ENCODE measurements at regions not wholly inside any gene's neighbourhood (a gene's known extent, or its start where the extent isn't known, plus 50 kb on each side); places are given as distances from the start of the nearest gene placed in this dataset.
"Not testable (repeated sequence)": the region's sequence is repeated elsewhere in the genome, so short reads cannot be mapped to it uniquely, and the experiment has no call there.

GRCh38 chr2:34215174-34215573, 616.1 kb upstream of the FAM98A start:
- no peaks in the 10 kb centered on the region for H3K36me3 ChIP-seq (replicated peaks; ENCODE audit: low read depth, low read length)
- TF ChIP-seq CTCF (IDR thresholded peaks at IDR 0.05; ENCODE audit: low read depth, low read length) (no peak), EZH2phosphoT487 (IDR thresholded peaks at IDR 0.05; ENCODE audit: low read depth) (no peak)

DNA sequence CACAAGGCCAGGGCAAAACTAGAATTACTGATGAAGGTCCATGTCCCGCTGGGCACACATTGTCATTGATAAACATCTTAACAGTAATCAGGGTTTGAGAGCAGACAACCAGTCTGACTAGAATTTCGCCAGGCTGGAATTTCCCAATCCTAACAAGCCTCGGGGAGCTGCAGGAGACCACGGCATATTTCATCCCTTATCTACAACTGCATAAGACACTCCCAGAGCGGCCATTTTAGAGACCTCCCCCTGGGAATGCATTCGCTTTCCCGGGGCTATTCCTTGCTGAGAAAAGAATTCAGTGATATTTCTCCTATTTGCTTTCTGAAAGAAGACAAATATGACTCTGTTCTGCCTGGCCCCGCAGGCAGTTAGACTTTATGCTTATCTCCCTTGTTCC, 611.3 kb upstream of the FAM98A start:
- not testable (repeated sequence) for H3K27ac ChIP-seq (ENCODE audit: low read length); H4K20me1 ChIP-seq (ENCODE audit: insufficient read depth, low read length); H3K9ac ChIP-seq (ENCODE audit: low read length)

More at GRCh38 chr2:34215174-34215573, 616.1 kb upstream of the FAM98A start:
- no peak overlapping the region for H3K27ac ChIP-seq (ENCODE audit: low read length)
- no peak overlapping the region for H3K9ac ChIP-seq (ENCODE audit: low read length)
- H2AFZ ChIP-seq (ENCODE audit: low read depth, low read length): no peak overlapping the region
- H4K20me1 ChIP-seq (ENCODE audit: insufficient read depth, low read length): no peaks in the 10 kb centered on the region
- no peak overlapping the region for H3K4me2 ChIP-seq (ENCODE audit: low read length)
- H3K4me1 ChIP-seq (ENCODE audit: low read length): no peaks in the 10 kb centered on the region
- no peaks in the 10 kb centered on the region for H3K9me3 ChIP-seq (ENCODE audit: insufficient read depth, low read length)
- H3K27me3 ChIP-seq (ENCODE audit: low read depth, low read length): no peaks in the 10 kb centered on the region
- no peak overlapping the region for H3K4me3 ChIP-seq (ENCODE audit: low read length)
- no peaks in the 10 kb centered on the region for H3K79me2 ChIP-seq (ENCODE audit: low read length)

GRCh38 chr2:34204560-34204959, 605.5 kb upstream of the FAM98A start:
- no peak overlapping the region for H2AFZ ChIP-seq (ENCODE audit: low read depth, low read length)
- no peaks in the 10 kb centered on the region for H3K79me2 ChIP-seq (ENCODE audit: low read length)
- TF ChIP-seq EZH2phosphoT487 (IDR thresholded peaks at IDR 0.05; ENCODE audit: low read depth) (no peak), CTCF (IDR thresholded peaks at IDR 0.05; ENCODE audit: low read depth, low read length) (no peak)
- no peaks in the 10 kb centered on the region for H3K9me3 ChIP-seq (ENCODE audit: insufficient read depth, low read length)
- H3K4me3 ChIP-seq (ENCODE audit: low read length): no peak overlapping the region
- no peak overlapping the region for H3K27ac ChIP-seq (ENCODE audit: low read length)
- no peaks in the 10 kb centered on the region for H4K20me1 ChIP-seq (ENCODE audit: insufficient read depth, low read length)
- no peak overlapping the region for H3K9ac ChIP-seq (ENCODE audit: low read length)
- no peak overlapping the region for H3K4me2 ChIP-seq (ENCODE audit: low read length)
- H3K27me3 ChIP-seq (ENCODE audit: low read depth, low read length): no peaks in the 10 kb centered on the region
- no peaks in the 10 kb centered on the region for H3K36me3 ChIP-seq (replicated peaks; ENCODE audit: low read depth, low read length)
- no peaks in the 10 kb centered on the region for H3K4me1 ChIP-seq (ENCODE audit: low read length)

More for the DNA sequence above, 611.3 kb upstream of the FAM98A start:
- H3K36me3 ChIP-seq (replicated peaks; ENCODE audit: low read depth, low read length); H3K27me3 ChIP-seq (ENCODE audit: low read depth, low read length); H3K79me2 ChIP-seq (ENCODE audit: low read length); H2AFZ ChIP-seq (ENCODE audit: low read depth, low read length); H3K9me3 ChIP-seq (ENCODE audit: insufficient read depth, low read length); H3K4me2 ChIP-seq (ENCODE audit: low read length); H3K4me1 ChIP-seq (ENCODE audit: low read length); H3K4me3 ChIP-seq (ENCODE audit: low read length): not testable (repeated sequence)

GRCh38 chr2:34201099-34201498, 602.0 kb upstream of the FAM98A start:
- H3K27ac ChIP-seq (ENCODE audit: low read length): no peak overlapping the region
- H3K27me3 ChIP-seq (ENCODE audit: low read depth, low read length): no peaks in the 10 kb centered on the region
- no peaks in the 10 kb centered on the region for H3K4me1 ChIP-seq (ENCODE audit: low read length)
- TF ChIP-seq CTCF (IDR thresholded peaks at IDR 0.05; ENCODE audit: low read depth, low read length) (no peak), EZH2phosphoT487 (IDR thresholded peaks at IDR 0.05; ENCODE audit: low read depth) (no peak)
- H3K4me2 ChIP-seq (ENCODE audit: low read length): no peak overlapping the region
- H3K36me3 ChIP-seq (replicated peaks; ENCODE audit: low read depth, low read length): no peaks in the 10 kb centered on the region
- no peak overlapping the region for H2AFZ ChIP-seq (ENCODE audit: low read depth, low read length)
- H3K9ac ChIP-seq (ENCODE audit: low read length): no peak overlapping the region
- no peaks in the 10 kb centered on the region for H3K9me3 ChIP-seq (ENCODE audit: insufficient read depth, low read length)
- no peaks in the 10 kb centered on the region for H4K20me1 ChIP-seq (ENCODE audit: insufficient read depth, low read length)
- H3K4me3 ChIP-seq (ENCODE audit: low read length): no peak overlapping the region
- H3K79me2 ChIP-seq (ENCODE audit: low read length): no peaks in the 10 kb centered on the region

- H3K27me3 ChIP-seq (ENCODE audit: low read depth, low read length): no peaks in the 10 kb centered on the region
- TF ChIP-seq CTCF (IDR thresholded peaks at IDR 0.05; ENCODE audit: low read depth, low read length) (no peak), EZH2phosphoT487 (IDR thresholded peaks at IDR 0.05; ENCODE audit: low read depth) (no peak)
- no peak overlapping the region for H2AFZ ChIP-seq (ENCODE audit: low read depth, low read length)
- no peaks in the 10 kb centered on the region for H4K20me1 ChIP-seq (ENCODE audit: insufficient read depth, low read length)
- H3K27ac ChIP-seq (ENCODE audit: low read length): no peak overlapping the region
- H3K9me3 ChIP-seq (ENCODE audit: insufficient read depth, low read length): no peaks in the 10 kb centered on the region
- no peaks in the 10 kb centered on the region for H3K36me3 ChIP-seq (replicated peaks; ENCODE audit: low read depth, low read length)
- H3K4me1 ChIP-seq (ENCODE audit: low read length): no peaks in the 10 kb centered on the region
- no peak overlapping the region for H3K4me2 ChIP-seq (ENCODE audit: low read length)
- H3K4me3 ChIP-seq (ENCODE audit: low read length): no peak overlapping the region
- no peaks in the 10 kb centered on the region for H3K79me2 ChIP-seq (ENCODE audit: low read length)
- no peak overlapping the region for H3K9ac ChIP-seq (ENCODE audit: low read length)
Observed at GRCh38 chr2:34199971-34200370, 600.9 kb upstream of the FAM98A start.

Measured in OCI-LY3 (cell line).